GM12875 (cell line): ENCODE measurements at regions not wholly inside any gene's neighbourhood (a gene's known extent, or its start where the extent isn't known, plus 50 kb on each side); places are given as distances from the start of the nearest gene placed in this dataset.

Source experiments
- H3K4me3 ChIP-seq: one replicate; pipeline ENCODE4 v1.5.1; 2011; ENCODE audit warnings: low read depth, low read length, control low read depth
- CTCF ChIP-seq: IDR thresholded peaks from 2 replicates; pipeline ENCODE4 v1.5.1; 2011; ENCODE audit warnings: low read depth, mild to moderate bottlenecking, control low read depth, inconsistent platforms, low read length, moderate library complexity, borderline replicate concordance; ENCODE audit not compliant: insufficient read depth

GRCh38 chr21:41630917-41631316, 123.0 kb upstream of the TMPRSS2 start:
- TF ChIP-seq CTCF: no peak
- no peak overlapping the region for H3K4me3 ChIP-seq

GRCh38 chr21:41630249-41630648, 122.3 kb upstream of the TMPRSS2 start:
- H3K4me3 ChIP-seq: no peak overlapping the region
- no peak for TF ChIP-seq CTCF

GRCh38 chr21:41628256-41628655, 120.3 kb upstream of the TMPRSS2 start:
- no peak for TF ChIP-seq CTCF
- H3K4me3 ChIP-seq: no peak overlapping the region

- no peak for TF ChIP-seq CTCF
- no peak overlapping the region for H3K4me3 ChIP-seq
Observed at GRCh38 chr21:41627428-41627827, 119.5 kb upstream of the TMPRSS2 start.

GRCh38 chr21:41626021-41626420, 118.1 kb upstream of the TMPRSS2 start:
- H3K4me3 ChIP-seq: no peak overlapping the region
- no peak for TF ChIP-seq CTCF

- H3K4me3 ChIP-seq: no peak overlapping the region
- TF ChIP-seq CTCF: no peak
Observed at GRCh38 chr21:41625428-41625827, 117.5 kb upstream of the TMPRSS2 start.

- H3K4me3 ChIP-seq: no peak overlapping the region
- no peak for TF ChIP-seq CTCF
Observed at GRCh38 chr21:41624674-41625310, 116.8 kb upstream of the TMPRSS2 start.
